Right lobe of liver (tissue), 4 donors: ENCODE measurements at regions not wholly inside any gene's neighbourhood (a gene's known extent, or its start where the extent isn't known, plus 50 kb on each side); places are given as distances from the start of the nearest gene placed in this dataset.

Experiments
- CTCF ChIP-seq, 4 donors: fragments of 200-600 bp in 3 of 4; fragments of 450-650 bp in 1 of 4; IDR thresholded peaks; one replicate each; pipeline versions ENCODE4 v1.5.1 to v1.8.0; 2016 to 2022; ENCODE audit warnings: antibody characterized with exemption in 4 of 4, mild to moderate bottlenecking in 2 of 4
- POLR2A ChIP-seq: fragments of 450-650 bp; IDR thresholded peaks from one replicate; pipeline ENCODE4 v1.6.1; 2017; ENCODE audit warnings: antibody characterized with exemption, mild to moderate bottlenecking
- donor health status: DM: no; HTN: no; CAD: no.
- donor health status: DM: no; HTN: no; CAD: no.
- donor health status: DM: no; HTN: yes; CAD: no.

- TF ChIP-seq CTCF (IDR thresholded peaks at IDR 0.05) (no peak), POLR2A (no peak)
Observed at GRCh38 chr4:20451986-20452385, 200.3 kb downstream of the SLIT2 start.
